Keratinocyte (primary cell): ENCODE measurements at regions not wholly inside any gene's neighbourhood (a gene's known extent, or its start where the extent isn't known, plus 50 kb on each side); places are given as distances from the start of the nearest gene placed in this dataset.

Source experiments
- DNase-seq: peaks from one replicate; pipeline ENCODE4 v3.0.0-alpha.2; 2011; ENCODE audit warnings: low read depth, missing footprints, low spot score
- FAIRE-seq: peaks from 2 replicates; lab custom pipeline; 2011; peaks lifted over from hg19 to GRCh38; lab: Jason Lieb, UNC
- H2AFZ ChIP-seq: 2 replicates; pipeline ENCODE4 v1.6.0; 2012; ENCODE audit warnings: low read length, control low read depth, inconsistent platforms; ENCODE audit not compliant: control insufficient read depth
- H3K27ac ChIP-seq: 2 replicates; pipeline ENCODE4 v1.5.1; 2011; ENCODE audit warnings: low read length; ENCODE audit not compliant: control insufficient read depth, insufficient read depth
- H3K27me3 ChIP-seq: 3 replicates; pipeline ENCODE4 v1.6.0; 2011; ENCODE audit warnings: low read length; ENCODE audit not compliant: control insufficient read depth, insufficient read depth; ENCODE audit errors: extremely low read depth
- H3K36me3 ChIP-seq, 2 experiments: 2 replicates in 1 of 2; 3 replicates in 1 of 2; pipeline ENCODE4 v1.5.1; 2011; ENCODE audit warnings: low read length in 2 of 2, mild to moderate bottlenecking in 1 of 2; ENCODE audit not compliant: control insufficient read depth in 2 of 2, insufficient read depth in 2 of 2; ENCODE audit errors: extremely low read depth in 1 of 2
- H3K4me1 ChIP-seq: 3 replicates; pipeline ENCODE4 v1.5.1; 2011; ENCODE audit warnings: low read length; ENCODE audit not compliant: control insufficient read depth, insufficient read depth; ENCODE audit errors: extremely low read depth
- H3K4me2 ChIP-seq: 3 replicates; pipeline ENCODE4 v1.6.0; 2011; ENCODE audit warnings: low read depth, low read length; ENCODE audit not compliant: control insufficient read depth, insufficient read depth; ENCODE audit errors: extremely low read depth
- H3K4me3 ChIP-seq, 3 experiments: fragments of 200-600 bp in 1 of 3; sonication (generic) in 1 of 3; 2 replicates in 2 of 3; 3 replicates in 1 of 3; pipeline ENCODE4 v1.5.1; 2011 to 2016; ENCODE audit warnings: low read length in 3 of 3, mild to moderate bottlenecking in 3 of 3, control low read depth in 2 of 3, inconsistent platforms in 1 of 3, low read depth in 1 of 3, mixed read lengths in 1 of 3, mixed run types in 1 of 3, moderate library complexity in 1 of 3; ENCODE audit not compliant: control insufficient read depth in 2 of 3, insufficient read depth in 2 of 3; ENCODE audit errors: extremely low read depth in 1 of 3
- H3K79me2 ChIP-seq: 2 replicates; pipeline ENCODE4 v1.6.0; 2012; ENCODE audit warnings: low read length; ENCODE audit not compliant: control insufficient read depth, insufficient read depth
- H3K9ac ChIP-seq: 3 replicates; pipeline ENCODE4 v1.6.0; 2011; ENCODE audit warnings: low read length; ENCODE audit not compliant: control insufficient read depth, insufficient read depth; ENCODE audit errors: extremely low read depth
- H3K9me1 ChIP-seq: 3 replicates; pipeline ENCODE4 v1.6.0; 2011; ENCODE audit warnings: low read length; ENCODE audit not compliant: control insufficient read depth, insufficient read depth; ENCODE audit errors: extremely low read depth
- H3K9me3 ChIP-seq: 2 replicates; pipeline ENCODE4 v1.5.1; 2012; ENCODE audit warnings: low read depth, low read length; ENCODE audit not compliant: control insufficient read depth
- H4K20me1 ChIP-seq: 3 replicates; pipeline ENCODE4 v1.6.0; 2011; ENCODE audit warnings: low read length; ENCODE audit not compliant: control insufficient read depth, insufficient read depth; ENCODE audit errors: extremely low read depth
- CTCF ChIP-seq, 3 experiments: IDR thresholded peaks in 1 of 3; conservative IDR thresholded peaks in 1 of 3; optimal IDR thresholded peaks in 1 of 3; 2 replicates in 2 of 3; 3 replicates in 1 of 3; pipeline versions ENCODE3 to v1.5.1; 2011; ENCODE audit warnings: low read length in 3 of 3, mild to moderate bottlenecking in 3 of 3, moderate library complexity in 2 of 3, control low read depth in 1 of 3, inconsistent platforms in 1 of 3; ENCODE audit not compliant: insufficient read depth in 2 of 3; ENCODE audit errors: extremely low read depth in 1 of 3
- EZH2 ChIP-seq: IDR thresholded peaks from one replicate; pipeline ENCODE4 v1.6.1; 2012; ENCODE audit warnings: inconsistent platforms, mild to moderate bottlenecking, low read length, moderate library complexity
- dilution Hi-C: fragments of 300-500 bp; cut with MboI; formaldehyde crosslinking; loops from one replicate; pipeline ENCODE4 v1.7.0; 2020; ENCODE audit warnings: low sequenced_read_pairs; ENCODE audit not compliant: extremely low pct_ligation_motif_present

- Histone ChIP-seq H3K4me3 (no peak overlapping the region), H3K4me2 (no peak overlapping the region), H2AFZ (no peak overlapping the region), H3K9me3 (peaks cover 3% of the 10 kb centered on the region), H3K9me1 (no peaks in the 10 kb centered on the region), H3K4me1 (no peaks in the 10 kb centered on the region), H4K20me1 (no peaks in the 10 kb centered on the region), H3K27ac (no peak overlapping the region), H3K9ac (no peak overlapping the region), H3K36me3 (no peaks in the 10 kb centered on the region), H3K79me2 (no peaks in the 10 kb centered on the region), H3K27me3 (no peaks in the 10 kb centered on the region)
- TF ChIP-seq EZH2 = no peak
- no peak for TF ChIP-seq CTCF (optimal IDR thresholded peaks at IDR 0.05 in 1 of 3, IDR thresholded peaks at IDR 0.05 in 1 of 3, conservative IDR thresholded peaks at IDR 0.05 in 1 of 3; ENCODE audit: extremely low read depth in 1 of 3, insufficient read depth in 2 of 3, low read length in 3 of 3)
- DNase-seq = no peak
- no peak for FAIRE-seq
- dilution Hi-C loops = no loop called here
Measured at GRCh38 chr19:28544451-28545261, 668.3 kb downstream of the UQCRFS1 start.

GRCh38 chr19:28543244-28543776 is 669.6 kb downstream of the UQCRFS1 start:
- TF ChIP-seq EZH2 (no peak), CTCF (optimal IDR thresholded peaks at IDR 0.05 in 1 of 3, IDR thresholded peaks at IDR 0.05 in 1 of 3, conservative IDR thresholded peaks at IDR 0.05 in 1 of 3; ENCODE audit: extremely low read depth in 1 of 3, insufficient read depth in 2 of 3, low read length in 3 of 3) (no peak)
- no peaks in the 10 kb centered on the region for H3K9me1 ChIP-seq
- H3K9me3 ChIP-seq = peaks cover 3% of the 10 kb centered on the region
- no peak overlapping the region for H2AFZ ChIP-seq
- no peaks in the 10 kb centered on the region for H4K20me1 ChIP-seq
- dilution Hi-C loops = no loop called here
- no peaks in the 10 kb centered on the region for H3K36me3 ChIP-seq
- no peaks in the 10 kb centered on the region for H3K27me3 ChIP-seq
- H3K4me3 ChIP-seq = no peak overlapping the region
- no peak overlapping the region for H3K27ac ChIP-seq
- no peak for FAIRE-seq
- H3K79me2 ChIP-seq = no peaks in the 10 kb centered on the region
- no peak overlapping the region for H3K4me2 ChIP-seq
- H3K4me1 ChIP-seq = no peaks in the 10 kb centered on the region
- no peak for DNase-seq
- H3K9ac ChIP-seq = no peak overlapping the region
